T47D (cell line): ENCODE measurements at regions not wholly inside any gene's neighbourhood (a gene's known extent, or its start where the extent isn't known, plus 50 kb on each side); places are given as distances from the start of the nearest gene placed in this dataset.
"Not testable (repeated sequence)": the region's sequence is repeated elsewhere in the genome, so short reads cannot be mapped to it uniquely, and the experiment has no call there.

Experiments
- DNase-seq, 2 experiments: peaks; one replicate each; pipeline versions ENCODE4 v3.0.0 to v3.0.0-alpha.2; 2011 to 2012; ENCODE audit warnings: low read depth in 1 of 2, low spot score in 1 of 2
- JUND ChIP-seq: IDR thresholded peaks from 2 replicates; pipeline ENCODE4 v1.6.1; 2012; ENCODE audit warnings: low read depth
- in situ Hi-C: cut with HindIII; loops from 2 replicates; pipeline ENCODE4 v1.10.0; 2016; ENCODE audit warnings: low sequenced_read_pairs, low pct_unique_long_range_greater_than_20kb

GRCh38 chr6:80988892-80989291 lies 763.6 kb downstream of the TENT5A start:
- in situ Hi-C loops = no loop called here
- no peak for DNase-seq
- no peak for TF ChIP-seq JUND

DNA sequence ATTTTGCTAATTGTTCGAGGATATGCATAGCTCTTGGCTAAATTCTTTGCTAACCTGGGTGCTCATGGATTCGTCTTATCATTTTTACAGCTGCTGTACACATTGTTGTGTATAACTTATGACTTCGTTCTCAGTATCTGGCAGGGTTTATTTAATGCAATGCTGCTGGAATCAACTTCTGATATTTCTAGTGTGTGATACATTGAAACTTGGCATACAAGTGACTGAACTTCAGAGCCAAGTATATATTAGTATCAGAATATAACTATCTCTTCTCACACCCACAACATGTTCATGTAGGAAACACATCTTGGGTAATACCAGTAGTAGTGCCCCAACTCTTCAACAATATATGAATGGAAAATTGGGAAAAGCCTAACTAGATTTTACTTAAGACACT lies 764.2 kb downstream of the TENT5A start:
- DNase-seq = no peak
- in situ Hi-C loops = no loop called here
- TF ChIP-seq JUND = no peak

DNA sequence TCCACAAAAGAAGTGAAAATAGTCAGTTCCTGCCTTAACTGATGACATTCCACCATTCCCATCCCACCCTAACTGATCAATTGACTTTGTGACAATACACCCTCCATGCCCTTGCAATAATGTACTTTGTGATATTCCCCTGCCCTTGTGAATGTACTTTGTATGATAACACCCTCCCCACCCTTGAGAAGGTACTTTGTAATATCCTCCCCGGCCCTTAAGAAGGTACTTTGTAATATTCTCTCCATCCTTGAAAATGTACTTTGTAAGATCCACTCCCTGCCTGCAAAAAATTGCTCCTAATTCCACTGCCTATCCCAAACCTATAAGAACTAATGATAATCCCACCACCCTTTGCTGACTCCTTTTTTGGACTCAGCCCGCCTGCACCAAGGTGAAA lies 771.3 kb downstream of the TENT5A start:
- in situ Hi-C loops, DNase-seq: not testable (repeated sequence)

- no peak for DNase-seq
- TF ChIP-seq JUND = no peak
- in situ Hi-C loops = no loop called here
These were observed 776.1 kb downstream of the TENT5A start for GRCh38 chr6:80976336-80976735.

GRCh38 chr6:80974579-80974978 lies 777.9 kb downstream of the TENT5A start:
- TF ChIP-seq JUND = no peak
- DNase-seq = no peak
- in situ Hi-C loops = no loop called here

- in situ Hi-C loops = no loop called here
- TF ChIP-seq JUND = no peak
- DNase-seq = no peak
These were observed 783.0 kb downstream of the TENT5A start for GRCh38 chr6:80969439-80969838.

DNA sequence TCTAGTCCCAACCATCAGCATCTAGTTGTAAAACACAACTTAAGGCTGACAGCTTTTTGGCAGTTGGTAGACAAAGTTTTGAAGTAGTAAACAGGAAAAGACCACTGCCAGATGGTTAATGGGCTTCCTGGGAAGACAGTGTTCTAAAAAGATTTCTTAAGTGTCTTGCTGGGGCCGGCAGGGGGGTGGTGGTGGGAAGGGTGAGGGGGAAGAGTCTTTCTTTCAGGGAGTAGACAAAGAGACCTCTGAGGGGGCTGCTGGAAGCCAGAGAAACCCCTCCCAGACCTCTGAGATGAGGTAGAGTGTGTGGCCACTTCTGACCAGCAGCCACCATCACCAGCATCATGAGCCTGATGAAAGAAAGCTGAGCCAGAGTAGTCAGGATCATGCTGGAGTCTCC lies 784.9 kb downstream of the TENT5A start:
- no peak for TF ChIP-seq JUND
- in situ Hi-C loops = no loop called here
- DNase-seq = no peak

DNA sequence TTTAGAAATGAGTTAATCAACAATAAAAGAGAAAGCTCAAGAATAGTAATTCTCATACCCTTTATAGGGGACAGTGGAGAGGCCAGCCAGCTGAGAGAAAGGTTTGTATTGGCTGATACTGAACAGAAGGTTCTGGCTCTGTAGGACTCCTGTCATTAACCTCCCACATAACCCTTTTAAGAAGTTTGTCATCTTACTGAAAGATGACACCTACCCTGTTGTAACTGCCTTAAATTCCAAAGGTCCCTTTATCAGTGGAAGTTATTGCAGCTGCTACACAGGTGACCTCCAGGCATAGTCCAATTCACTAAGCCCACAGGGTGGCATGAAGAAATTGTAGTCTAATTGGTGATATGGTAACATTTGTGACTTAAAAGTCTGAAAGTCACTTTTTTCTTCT lies 790.1 kb downstream of the TENT5A start:
- TF ChIP-seq JUND = no peak
- in situ Hi-C loops = no loop called here
- DNase-seq = no peak

- no peak for TF ChIP-seq JUND
- in situ Hi-C loops = no loop called here
- no peak for DNase-seq
These were observed 791.3 kb downstream of the TENT5A start for GRCh38 chr6:80961166-80961565.

- in situ Hi-C loops = no loop called here
These were observed 793.4 kb downstream of the TENT5A start for GRCh38 chr6:80959034-80959433.

DNA sequence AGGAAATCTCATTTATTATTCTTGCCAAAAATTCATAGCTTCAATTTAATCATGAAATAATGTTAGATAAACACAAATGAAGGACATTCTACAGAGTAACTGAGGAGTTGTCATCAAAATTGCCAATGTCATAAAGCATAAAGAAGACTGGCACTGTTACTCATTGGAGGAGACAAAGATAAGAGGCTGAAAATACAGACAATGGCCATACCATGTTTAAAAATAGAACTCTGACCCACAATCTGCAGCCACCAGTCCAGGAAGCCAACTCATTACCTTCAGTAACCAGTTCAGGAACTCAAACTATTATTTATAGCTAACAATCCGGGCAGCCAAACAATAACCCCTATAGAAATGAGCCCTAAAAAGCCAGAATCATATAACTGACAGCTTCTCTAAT lies 795.6 kb downstream of the TENT5A start:
- TF ChIP-seq JUND = no peak
- no peak for DNase-seq
- in situ Hi-C loops = no loop called here

More at GRCh38 chr6:80959034-80959433, 793.4 kb downstream of the TENT5A start:
- TF ChIP-seq JUND = no peak
- DNase-seq = no peak

DNA sequence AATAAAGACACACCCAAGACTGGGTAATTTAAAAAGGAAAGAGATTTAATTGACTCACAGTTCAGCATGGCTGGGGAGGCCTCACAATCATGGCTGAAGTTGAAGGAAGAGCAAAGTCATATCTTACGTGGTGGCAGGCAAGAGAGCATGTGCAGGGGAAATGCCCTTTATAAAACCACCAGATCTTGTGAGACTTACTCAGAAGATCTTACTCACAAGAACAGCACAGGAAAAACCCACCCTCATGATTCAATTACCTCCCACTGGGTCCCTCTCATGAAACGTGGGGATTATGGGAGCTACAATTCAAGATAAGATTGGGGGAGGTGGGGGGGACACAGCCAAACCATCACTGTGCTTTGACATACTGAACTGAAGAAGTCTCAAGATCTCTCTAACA lies 800.0 kb downstream of the TENT5A start:
- in situ Hi-C loops, DNase-seq: not testable (repeated sequence)

- no peak for DNase-seq
- in situ Hi-C loops = no loop called here
- no peak for TF ChIP-seq JUND
These were observed 806.1 kb downstream of the TENT5A start for GRCh38 chr6:80946402-80946801.

GRCh38 chr6:80942911-80943310 lies 809.6 kb downstream of the TENT5A start:
- in situ Hi-C loops = no loop called here
- no peak for TF ChIP-seq JUND
- no peak for DNase-seq

- TF ChIP-seq JUND = no peak
- no peak for DNase-seq
- in situ Hi-C loops = no loop called here
These were observed 811.5 kb downstream of the TENT5A start for GRCh38 chr6:80940976-80941375.
